H1 (cell line): ENCODE measurements at regions not wholly inside any gene's neighbourhood (a gene's known extent, or its start where the extent isn't known, plus 50 kb on each side); places are given as distances from the start of the nearest gene placed in this dataset.

ENCODE experiments used
- CBX8 ChIP-seq: fragments of 300-800, 300-1000 bp; sonication (generic); IDR thresholded peaks from 2 replicates; pipeline ENCODE4 v1.7.1; 2016; ENCODE audit warnings: low read depth, low read length, borderline replicate concordance
- CTCF ChIP-seq, 3 experiments: IDR thresholded peaks; 1 replicate in 2 of 3; 2 replicates in 1 of 3; pipeline versions ENCODE4 v1.5.1 to v1.6.1; 2011; ENCODE audit warnings: low read length in 3 of 3, mild to moderate bottlenecking in 3 of 3, inconsistent platforms in 2 of 3, low read depth in 1 of 3, moderate library complexity in 1 of 3; ENCODE audit not compliant: insufficient read depth in 1 of 3; ENCODE audit errors: control extremely low read depth in 1 of 3
- EZH2 ChIP-seq: fragments of 200-600 bp; sonication (generic); IDR thresholded peaks from 2 replicates; pipeline ENCODE4 v1.7.1; 2012; ENCODE audit warnings: low read depth, mild to moderate bottlenecking, moderate library complexity, low read length, inconsistent platforms; ENCODE audit not compliant: severe bottlenecking
- GTF2F1 ChIP-seq: IDR thresholded peaks from 2 replicates; pipeline ENCODE4 v1.6.1; 2012; ENCODE audit warnings: low read depth, low read length, improper control_type of control experiment, borderline replicate concordance
- MAX ChIP-seq: IDR thresholded peaks from 2 replicates; pipeline ENCODE4 v1.6.1; 2012; ENCODE audit warnings: inconsistent platforms
- PHF8 ChIP-seq: fragments of 200-600 bp; sonication (generic); conservative IDR thresholded peaks from 2 replicates; pipeline ENCODE4 v1.7.1; 2012; ENCODE audit warnings: low read depth, mild to moderate bottlenecking, inconsistent platforms, low read length, moderate library complexity
- POLR2AphosphoS5 ChIP-seq: IDR thresholded peaks from 2 replicates; pipeline ENCODE4 v1.6.1; 2011; ENCODE audit warnings: low read depth, low read length
- RAD21 ChIP-seq, 2 experiments: IDR thresholded peaks in 1 of 2; conservative IDR thresholded peaks in 1 of 2; 2 replicates each; pipeline ENCODE4 v1.6.1; 2011; ENCODE audit warnings: low read depth in 2 of 2, low read length in 2 of 2, improper control_type of control experiment in 1 of 2, inconsistent platforms in 1 of 2, mild to moderate bottlenecking in 1 of 2, moderate library complexity in 1 of 2
- RBBP5 ChIP-seq: IDR thresholded peaks from 2 replicates; pipeline ENCODE4 v1.7.1; 2012; ENCODE audit warnings: low read depth, mild to moderate bottlenecking, inconsistent platforms, low read length, moderate library complexity, borderline replicate concordance
- SIX5 ChIP-seq: IDR thresholded peaks from 2 replicates; pipeline ENCODE4 v1.6.1; 2011; ENCODE audit warnings: mild to moderate bottlenecking, low read depth, low read length
- SUZ12 ChIP-seq: fragments of 200-600 bp; sonication (generic); IDR thresholded peaks from 2 replicates; pipeline ENCODE4 v1.6.1; 2012; ENCODE audit warnings: mild to moderate bottlenecking, inconsistent platforms, low read length, moderate library complexity, mixed read lengths
- YY1 ChIP-seq: IDR thresholded peaks from 2 replicates; pipeline ENCODE4 v1.6.1; 2011; ENCODE audit warnings: low read depth, mild to moderate bottlenecking, low read length
- ZNF274 ChIP-seq: IDR thresholded peaks from 2 replicates; pipeline ENCODE4 v1.7.0; 2012; ENCODE audit warnings: low read length, borderline replicate concordance; ENCODE audit errors: extremely low read depth

GRCh38 chr12:105428793-105429395 lies 98.4 kb downstream of the C12orf75 start:
- no peak for TF ChIP-seq SUZ12
- TF ChIP-seq POLR2AphosphoS5 = no peak
- TF ChIP-seq CTCF (IDR thresholded peaks at IDR 0.05; ENCODE audit: control extremely low read depth in 1 of 3, insufficient read depth in 1 of 3, low read depth in 1 of 3, low read length in 3 of 3) = no peak
- TF ChIP-seq SIX5 = no peak
- TF ChIP-seq RBBP5 = no peak
- no peak for TF ChIP-seq CBX8
- no peak for TF ChIP-seq MAX
- TF ChIP-seq RAD21 (IDR thresholded peaks at IDR 0.05 in 1 of 2, conservative IDR thresholded peaks at IDR 0.05 in 1 of 2; ENCODE audit: low read depth in 2 of 2, low read length in 2 of 2) = no peak
- TF ChIP-seq YY1 = no peak
- no peak for TF ChIP-seq GTF2F1
- no peak for TF ChIP-seq ZNF274
- no peak for TF ChIP-seq PHF8
- TF ChIP-seq EZH2 = no peak
